Transverse colon (tissue), 4 donors: ENCODE measurements at regions not wholly inside any gene's neighbourhood (a gene's known extent, or its start where the extent isn't known, plus 50 kb on each side); places are given as distances from the start of the nearest gene placed in this dataset.

ENCODE experiments used
- DNase-seq: peaks from one replicate; pipeline ENCODE4 v3.0.0-alpha.2; 2019
- H3K27ac ChIP-seq, 4 donors: fragments of 200-600 bp; sonication (generic); 2 replicates each; pipeline ENCODE4 v1.5.1; 2016 to 2018; ENCODE audit warnings: inconsistent platforms in 4 of 4
- H3K27me3 ChIP-seq: fragments of 200-600 bp; sonication (generic); 2 replicates; pipeline ENCODE4 v1.5.1; 2017; ENCODE audit warnings: inconsistent platforms
- H3K36me3 ChIP-seq, 4 donors: fragments of 200-600 bp; sonication (generic); 2 replicates each; pipeline ENCODE4 v1.5.1; 2017 to 2019; ENCODE audit warnings: inconsistent platforms in 4 of 4
- H3K4me1 ChIP-seq, 4 donors: fragments of 200-600 bp; sonication (generic); 2 replicates each; pipeline ENCODE4 v1.5.1; 2017 to 2020; ENCODE audit warnings: inconsistent platforms in 4 of 4
- H3K4me3 ChIP-seq, 4 donors: fragments of 200-600 bp; sonication (generic); 1 replicate in 1 of 4; 2 replicates in 3 of 4; pipeline versions ENCODE4 v1.5.1 to v1.6.1; 2017 to 2019; ENCODE audit warnings: inconsistent platforms in 4 of 4
- H3K9me3 ChIP-seq, 2 donors: fragments of 200-600 bp; sonication (generic); 2 replicates each; pipeline ENCODE4 v1.5.1; 2017 to 2019; ENCODE audit warnings: inconsistent platforms in 2 of 2
- CTCF ChIP-seq, 5 experiments: fragments of 200-600 bp in 3 of 5; fragments of 450-650 bp in 2 of 5; sonication (generic) in 3 of 5; IDR thresholded peaks; 1 replicate in 2 of 5; 2 replicates in 3 of 5; pipeline ENCODE4 v1.5.1; 2016 to 2017; ENCODE audit warnings: antibody characterized with exemption in 5 of 5, inconsistent platforms in 3 of 5, mild to moderate bottlenecking in 2 of 5, moderate library complexity in 1 of 5
- EP300 ChIP-seq: sonication (generic); formaldehyde crosslinking; IDR thresholded peaks from one replicate; pipeline ENCODE4 v1.6.1; 2017; ENCODE audit warnings: antibody characterized with exemption, low read depth
- POLR2A ChIP-seq: fragments of 450-650 bp; IDR thresholded peaks from one replicate; pipeline ENCODE4 v1.6.1; 2016; ENCODE audit warnings: antibody characterized with exemption, mild to moderate bottlenecking, moderate library complexity
- POLR2AphosphoS5 ChIP-seq, 3 donors: sonication (generic); formaldehyde crosslinking; IDR thresholded peaks; one replicate each; pipeline ENCODE4 v1.6.1; 2016; ENCODE audit warnings: antibody characterized with exemption in 3 of 3
- WGBS, 2 donors: methylation state at CpG; one replicate each; pipeline ENCODE4 v1.1.5; 2018; ENCODE audit warnings: low coverage in 1 of 2; 5-methylcytosine and 5-hydroxymethylcytosine counted together
- in situ Hi-C, 4 donors: fragments of 200-750 bp; cut with MboI; loops; one replicate each; pipeline versions ENCODE4 v1.15.0 to v1.15.1; 2017; ENCODE audit warnings: low sequenced_read_pairs in 3 of 4, low pct_ligation_motif_present in 1 of 4, low pct_unique_long_range_greater_than_20kb in 1 of 4
- intact Hi-C: fragments of 100-400 bp; cut with DNase I; formaldehyde crosslinking; loops from one replicate; pipeline ENCODE4 v1.15.1; 2023; ENCODE audit warnings: low total_unique reads

DNA sequence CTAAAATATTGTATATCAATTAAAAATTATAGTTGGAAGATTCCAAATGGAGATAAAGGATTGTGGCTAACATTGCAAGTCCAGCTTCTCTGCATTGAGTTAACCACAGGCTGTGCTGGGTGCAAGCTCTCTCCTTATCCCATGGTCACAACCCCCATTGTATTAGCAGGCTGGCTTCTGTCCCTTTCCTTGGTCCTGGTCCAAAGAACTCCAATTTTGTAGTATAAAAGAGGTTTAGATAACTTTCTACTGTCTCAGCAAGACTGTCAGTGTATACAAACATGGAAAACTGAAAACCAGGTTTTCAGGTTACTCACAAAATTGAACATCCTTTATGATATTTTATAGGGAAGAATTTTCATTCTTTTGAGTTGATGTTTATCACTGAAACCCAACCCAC is 76.6 kb upstream of the HS3ST3A1 start:
- Histone ChIP-seq H3K27me3 (no peaks in the 10 kb centered on the region), H3K4me3 (no peak overlapping the region), H3K36me3 (no peaks in the 10 kb centered on the region), H3K9me3 (no peaks in the 10 kb centered on the region), H3K27ac (no peak overlapping the region), H3K4me1 (no peaks in the 10 kb centered on the region)
- in situ Hi-C loops: no loop called here
- no peak for DNase-seq
- TF ChIP-seq POLR2AphosphoS5 (IDR thresholded peaks at IDR 0.05) (no peak), POLR2A (no peak), EP300 (no peak), CTCF (IDR thresholded peaks at IDR 0.05) (no peak)
- intact Hi-C loops: no loop called here

GRCh38 chr17:13678841-13679240 is 77.1 kb upstream of the HS3ST3A1 start:
- no peak for DNase-seq
- H3K27ac ChIP-seq: no peak overlapping the region
- H3K27me3 ChIP-seq: no peaks in the 10 kb centered on the region
- no peak overlapping the region for H3K4me3 ChIP-seq
- in situ Hi-C loops: no loop called here
- no peaks in the 10 kb centered on the region for H3K36me3 ChIP-seq
- no peaks in the 10 kb centered on the region for H3K9me3 ChIP-seq
- TF ChIP-seq POLR2A (no peak), EP300 (no peak), POLR2AphosphoS5 (IDR thresholded peaks at IDR 0.05) (no peak), CTCF (IDR thresholded peaks at IDR 0.05) (no peak)
- no peaks in the 10 kb centered on the region for H3K4me1 ChIP-seq
- intact Hi-C loops: no loop called here
- WGBS, 2 donors: 46 to 62% methylated on average over 4 of the region's 4 CpGs

- Histone ChIP-seq H3K27me3 (no peaks in the 10 kb centered on the region), H3K36me3 (no peaks in the 10 kb centered on the region), H3K4me1 (no peaks in the 10 kb centered on the region), H3K9me3 (no peaks in the 10 kb centered on the region), H3K27ac (no peak overlapping the region), H3K4me3 (no peak overlapping the region)
- WGBS, 2 donors: 71 to 73% methylated on average over 3 of the region's 3 CpGs
- intact Hi-C loops: no loop called here
- in situ Hi-C loops: no loop called here
- no peak for TF ChIP-seq POLR2AphosphoS5 (IDR thresholded peaks at IDR 0.05)
- TF ChIP-seq EP300: no peak
- TF ChIP-seq POLR2A: no peak
- no peak for TF ChIP-seq CTCF (IDR thresholded peaks at IDR 0.05)
- no peak for DNase-seq
Observed at GRCh38 chr17:13688716-13689115, 87.0 kb upstream of the HS3ST3A1 start.

DNA sequence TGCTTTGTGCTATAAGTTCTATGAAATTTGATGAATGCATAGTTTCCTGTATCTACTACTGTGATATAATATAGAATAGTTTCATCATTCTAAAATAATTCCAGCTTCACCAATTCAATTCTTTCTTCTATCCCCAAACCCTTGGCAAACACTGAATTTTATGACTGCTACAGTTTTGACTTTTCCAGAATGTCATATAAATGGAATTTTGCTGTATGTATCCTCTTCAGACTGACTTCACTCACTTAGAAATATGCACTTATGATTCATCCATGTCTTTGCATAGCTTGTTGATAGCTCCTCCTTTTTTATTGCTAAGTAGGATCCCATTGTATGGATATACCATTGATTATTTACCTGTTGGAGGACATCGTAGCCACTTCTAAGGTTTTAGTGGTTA is 89.1 kb upstream of the HS3ST3A1 start:
- Histone ChIP-seq H3K4me1 (no peaks in the 10 kb centered on the region), H3K9me3 (no peaks in the 10 kb centered on the region), H3K36me3 (no peaks in the 10 kb centered on the region), H3K27ac (no peak overlapping the region), H3K4me3 (no peak overlapping the region), H3K27me3 (no peaks in the 10 kb centered on the region)
- in situ Hi-C loops: no loop called here
- TF ChIP-seq EP300: no peak
- TF ChIP-seq POLR2A: no peak
- no peak for TF ChIP-seq POLR2AphosphoS5 (IDR thresholded peaks at IDR 0.05)
- TF ChIP-seq CTCF (IDR thresholded peaks at IDR 0.05): no peak
- no peak for DNase-seq
- intact Hi-C loops: no loop called here
- WGBS, 2 donors: 71 to 90% methylated on average over 1 of the region's 1 CpG
